ENCODE measurements at regions not wholly inside any gene's neighbourhood (a gene's known extent, or its start where the extent isn't known, plus 50 kb on each side); places are given as distances from the start of the nearest gene placed in this dataset.

DNA sequence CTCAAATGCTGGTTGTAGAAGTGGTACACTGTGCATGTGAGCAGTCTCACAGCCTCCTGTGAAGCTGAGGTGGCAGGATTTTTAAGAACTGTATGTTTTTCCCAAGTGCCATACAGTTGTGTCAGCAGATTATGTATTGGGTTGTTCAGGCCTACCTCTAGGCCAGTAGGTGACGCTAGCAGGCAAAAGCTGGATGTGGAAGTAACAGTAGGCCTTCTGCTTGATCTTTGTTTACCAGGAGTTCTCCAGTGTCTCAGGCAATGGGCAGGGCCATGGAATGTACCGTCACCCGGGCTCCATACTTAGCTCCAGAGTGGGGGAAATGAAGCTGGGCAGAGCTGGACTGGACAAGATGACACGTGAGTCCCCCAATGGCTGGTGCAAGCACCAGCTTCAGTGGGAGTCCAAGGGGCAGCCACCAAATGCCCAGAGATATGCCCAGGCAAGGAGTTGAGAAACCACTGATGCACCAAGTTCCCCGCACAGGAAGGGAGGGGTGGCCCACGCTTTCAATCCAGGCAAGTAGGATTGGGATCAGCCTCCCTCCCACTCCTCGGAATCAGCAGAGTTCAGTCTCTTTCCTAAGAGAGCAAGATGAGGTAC, 289.7 kb downstream of the HTR1B start:
- TF ChIP-seq, protein P1, sequence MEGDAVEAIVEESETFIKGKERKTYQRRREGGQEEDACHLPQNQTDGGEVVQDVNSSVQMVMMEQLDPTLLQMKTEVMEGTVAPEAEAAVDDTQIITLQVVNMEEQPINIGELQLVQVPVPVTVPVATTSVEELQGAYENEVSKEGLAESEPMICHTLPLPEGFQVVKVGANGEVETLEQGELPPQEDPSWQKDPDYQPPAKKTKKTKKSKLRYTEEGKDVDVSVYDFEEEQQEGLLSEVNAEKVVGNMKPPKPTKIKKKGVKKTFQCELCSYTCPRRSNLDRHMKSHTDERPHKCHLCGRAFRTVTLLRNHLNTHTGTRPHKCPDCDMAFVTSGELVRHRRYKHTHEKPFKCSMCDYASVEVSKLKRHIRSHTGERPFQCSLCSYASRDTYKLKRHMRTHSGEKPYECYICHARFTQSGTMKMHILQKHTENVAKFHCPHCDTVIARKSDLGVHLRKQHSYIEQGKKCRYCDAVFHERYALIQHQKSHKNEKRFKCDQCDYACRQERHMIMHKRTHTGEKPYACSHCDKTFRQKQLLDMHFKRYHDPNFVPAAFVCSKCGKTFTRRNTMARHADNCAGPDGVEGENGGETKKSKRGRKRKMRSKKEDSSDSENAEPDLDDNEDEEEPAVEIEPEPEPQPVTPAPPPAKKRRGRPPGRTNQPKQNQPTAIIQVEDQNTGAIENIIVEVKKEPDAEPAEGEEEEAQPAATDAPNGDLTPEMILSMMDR (IDR thresholded peaks at IDR 0.05; ENCODE audit: borderline replicate concordance, insufficient read depth, low read depth, low read length), result 0 out of 2 replicates have a peak, but pooled peaks have one; percentile 12
- no peak overlapping the region for H3K4me3 ChIP-seq (ENCODE audit: low read depth, low read length)

DNA sequence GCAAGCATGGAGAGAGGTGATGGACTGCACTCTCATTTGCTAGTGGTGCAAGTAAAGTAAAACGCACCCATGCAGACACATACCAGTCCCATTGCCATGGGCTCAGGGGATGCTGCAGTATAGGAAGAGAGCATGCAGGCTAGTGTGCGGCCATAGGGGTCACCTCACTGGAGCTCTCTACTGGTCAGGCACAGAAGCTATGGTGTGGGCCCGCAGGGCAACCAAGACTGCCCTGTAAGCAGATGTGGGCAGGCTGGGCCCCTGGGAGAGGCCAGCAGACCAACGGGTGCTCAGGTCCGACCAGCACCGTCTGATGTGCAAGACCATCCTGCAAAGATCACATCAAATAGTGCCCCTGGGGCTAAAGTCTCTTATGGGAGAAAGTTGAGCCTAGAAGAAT, 290.7 kb downstream of the HTR1B start:
- TF ChIP-seq, protein P1 (IDR thresholded peaks at IDR 0.05; ENCODE audit: borderline replicate concordance, insufficient read depth, low read depth, low read length), result no peak
- H3K4me3 ChIP-seq (ENCODE audit: low read depth, low read length), result no peak overlapping the region

DNA sequence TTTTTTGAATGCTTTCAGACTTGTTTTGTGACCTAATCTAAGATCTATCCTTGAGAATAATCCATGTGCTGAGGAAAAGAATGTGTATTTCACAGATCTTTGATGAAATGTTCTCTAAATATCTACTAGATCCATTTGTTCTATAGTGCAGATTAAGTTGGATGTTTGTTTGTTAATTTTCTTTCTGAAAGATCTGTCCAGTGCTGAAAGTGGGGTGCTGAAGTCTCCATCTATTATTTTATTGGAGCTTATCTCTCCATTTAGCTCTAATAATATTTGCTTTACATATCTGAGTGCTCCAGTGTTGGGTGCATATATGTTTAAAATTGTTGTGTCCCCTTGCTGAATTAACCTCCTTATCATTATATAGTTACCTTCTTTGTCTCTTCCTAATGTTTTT, 303.6 kb downstream of the HTR1B start:
- H3K4me3 ChIP-seq (ENCODE audit: low read depth, low read length), result no peak overlapping the region
- TF ChIP-seq, protein P1 (IDR thresholded peaks at IDR 0.05; ENCODE audit: borderline replicate concordance, insufficient read depth, low read depth, low read length), result no peak

DNA sequence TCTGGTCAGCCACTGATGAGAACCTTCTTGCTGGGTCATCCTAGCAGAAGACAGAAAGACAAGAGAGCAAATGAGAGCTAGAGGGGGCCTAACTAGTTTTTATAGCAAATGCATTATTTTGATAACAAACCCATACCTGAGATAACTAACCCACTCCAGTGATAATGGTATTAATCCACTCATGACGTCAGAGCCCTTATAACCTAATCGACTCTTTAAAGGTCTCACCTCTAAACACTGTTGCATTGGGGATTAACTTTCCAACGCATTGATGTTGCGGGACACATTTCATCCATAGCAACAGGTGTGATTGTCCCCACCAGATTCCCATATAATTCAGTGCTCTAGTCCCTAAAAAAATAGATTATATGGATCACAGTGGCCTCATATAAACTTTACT, 312.1 kb downstream of the HTR1B start:
- no peak overlapping the region for H3K4me3 ChIP-seq (ENCODE audit: low read depth, low read length)
- TF ChIP-seq, protein P1 (IDR thresholded peaks at IDR 0.05; ENCODE audit: borderline replicate concordance, insufficient read depth, low read depth, low read length), result no peak

DNA sequence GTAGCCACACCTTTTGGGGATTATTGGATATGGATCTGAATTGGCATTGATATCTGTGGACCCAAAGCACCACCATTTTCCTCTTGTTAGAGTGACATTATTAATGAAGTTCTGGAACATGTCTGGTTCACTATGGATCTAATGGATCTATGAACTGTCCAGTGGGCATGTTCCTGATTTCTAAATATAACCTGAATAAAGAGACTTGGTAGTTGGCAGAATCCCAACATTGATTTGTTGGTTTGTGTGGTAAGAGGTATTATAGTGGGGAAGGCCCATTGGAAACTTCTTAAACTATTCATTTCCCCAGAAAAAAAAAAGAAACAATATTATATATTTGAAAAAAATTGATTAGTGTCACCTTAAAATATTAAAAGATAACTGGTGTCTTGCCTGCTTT, 312.6 kb downstream of the HTR1B start:
- TF ChIP-seq, protein P1 (IDR thresholded peaks at IDR 0.05; ENCODE audit: borderline replicate concordance, insufficient read depth, low read depth, low read length), result no peak
- H3K4me3 ChIP-seq (ENCODE audit: low read depth, low read length), result no peak overlapping the region

DNA sequence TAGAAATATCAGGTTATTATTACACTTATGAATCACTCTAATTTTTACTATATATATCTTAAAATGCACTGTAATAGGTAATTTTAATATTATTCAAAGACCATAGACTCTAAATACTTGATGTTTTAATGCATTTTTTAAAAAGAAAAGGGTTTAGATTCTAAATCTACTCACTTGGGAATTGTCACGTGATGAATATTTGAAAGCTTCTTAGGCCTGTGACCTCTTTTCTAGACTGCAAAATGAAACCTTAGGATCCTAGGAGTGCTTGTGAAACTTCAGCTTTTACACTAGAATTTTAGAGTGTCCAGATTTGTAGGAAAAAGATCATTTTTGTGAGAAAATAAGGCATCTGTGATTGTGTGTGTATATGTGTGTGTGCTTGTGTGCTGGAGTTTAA, 318.0 kb downstream of the HTR1B start:
- H3K4me3 ChIP-seq (ENCODE audit: low read depth, low read length), result no peak overlapping the region
- TF ChIP-seq, protein P1 (IDR thresholded peaks at IDR 0.05; ENCODE audit: borderline replicate concordance, insufficient read depth, low read depth, low read length), result no peak

DNA sequence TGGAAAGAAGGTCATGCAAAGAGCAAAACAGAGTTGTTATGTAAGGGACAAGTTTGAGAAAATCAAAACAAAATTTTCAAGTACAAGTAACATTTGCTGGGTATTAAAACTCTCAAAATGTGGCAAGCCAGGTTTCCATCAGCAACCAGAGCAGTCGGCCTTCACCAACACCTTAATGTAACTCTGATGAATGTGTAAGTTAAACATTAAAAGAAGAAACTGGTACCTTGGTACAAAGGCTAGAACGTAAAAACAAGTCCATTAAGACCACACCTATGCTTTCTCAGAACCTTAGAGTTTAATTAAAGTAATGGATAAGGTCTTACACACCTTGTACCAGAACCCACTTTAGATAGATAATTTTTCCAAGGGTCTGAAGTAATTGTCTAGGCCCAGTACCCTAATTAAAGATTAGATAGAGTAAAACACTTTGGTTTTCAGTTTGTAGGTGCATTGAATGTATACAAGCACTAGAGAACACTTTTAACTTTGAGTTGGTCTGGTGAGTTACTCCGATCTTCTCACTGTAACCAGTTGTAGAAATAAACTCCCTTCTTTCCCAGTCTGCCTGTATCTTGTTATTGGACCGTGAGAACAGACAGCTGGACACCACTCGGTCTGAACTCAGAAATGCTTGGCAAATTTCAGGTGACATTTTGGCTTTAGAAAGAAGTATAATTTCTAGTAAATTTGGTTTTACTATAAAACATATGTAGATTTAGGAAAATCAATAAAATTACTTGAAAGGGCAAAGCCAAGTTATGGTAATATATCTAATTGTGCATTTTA, 319.4 kb downstream of the HTR1B start:
- H3K4me3 ChIP-seq (ENCODE audit: low read depth, low read length), result no peak overlapping the region
- TF ChIP-seq, protein P1 (IDR thresholded peaks at IDR 0.05; ENCODE audit: borderline replicate concordance, insufficient read depth, low read depth, low read length), result no peak

Data from GM12875 (cell line).